OCI-LY1 (cell line): ENCODE measurements at regions not wholly inside any gene's neighbourhood (a gene's known extent, or its start where the extent isn't known, plus 50 kb on each side); places are given as distances from the start of the nearest gene placed in this dataset.
"Not testable (repeated sequence)": the region's sequence is repeated elsewhere in the genome, so short reads cannot be mapped to it uniquely, and the experiment has no call there.

ENCODE experiments used
- EZH2 ChIP-seq: fragments of 200-600 bp; sonication (generic), shearing (Covaris generic); IDR thresholded peaks from 2 replicates; pipeline ENCODE4 v1.8.0; 2017; ENCODE audit warnings: borderline replicate concordance, mixed run types, mild to moderate bottlenecking, antibody characterized with exemption, low read length, moderate library complexity, mixed read lengths
- TF ChIP-seq, protein P1 (sequence below): fragments of 200-600 bp; sonication (generic), shearing (Covaris generic); IDR thresholded peaks from 2 replicates; pipeline ENCODE4 v1.5.1; 2017; ENCODE audit warnings: mild to moderate bottlenecking, antibody characterized with exemption, low read length, moderate library complexity, mixed read lengths

DNA sequence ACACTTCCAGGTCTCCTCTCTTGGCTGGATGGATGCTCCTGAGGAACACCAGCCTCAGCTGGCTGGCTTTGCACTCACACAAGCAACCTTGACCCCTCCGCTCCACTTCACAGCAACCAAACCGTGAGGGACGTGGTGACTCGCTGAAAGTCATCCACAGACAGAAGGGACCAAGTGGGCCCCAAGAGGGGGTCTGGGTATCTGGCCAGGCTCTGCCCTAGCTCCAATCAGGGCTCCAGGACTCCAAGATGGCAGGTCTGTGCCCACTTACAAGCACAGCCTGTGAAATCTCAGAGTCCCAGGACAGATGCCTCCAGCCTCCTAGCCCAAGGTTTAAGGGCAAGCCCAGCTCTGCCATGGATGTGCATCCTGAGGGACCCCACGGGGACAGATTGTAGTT is 74.2 kb downstream of the KCNJ18 start:
- TF ChIP-seq, protein P1, sequence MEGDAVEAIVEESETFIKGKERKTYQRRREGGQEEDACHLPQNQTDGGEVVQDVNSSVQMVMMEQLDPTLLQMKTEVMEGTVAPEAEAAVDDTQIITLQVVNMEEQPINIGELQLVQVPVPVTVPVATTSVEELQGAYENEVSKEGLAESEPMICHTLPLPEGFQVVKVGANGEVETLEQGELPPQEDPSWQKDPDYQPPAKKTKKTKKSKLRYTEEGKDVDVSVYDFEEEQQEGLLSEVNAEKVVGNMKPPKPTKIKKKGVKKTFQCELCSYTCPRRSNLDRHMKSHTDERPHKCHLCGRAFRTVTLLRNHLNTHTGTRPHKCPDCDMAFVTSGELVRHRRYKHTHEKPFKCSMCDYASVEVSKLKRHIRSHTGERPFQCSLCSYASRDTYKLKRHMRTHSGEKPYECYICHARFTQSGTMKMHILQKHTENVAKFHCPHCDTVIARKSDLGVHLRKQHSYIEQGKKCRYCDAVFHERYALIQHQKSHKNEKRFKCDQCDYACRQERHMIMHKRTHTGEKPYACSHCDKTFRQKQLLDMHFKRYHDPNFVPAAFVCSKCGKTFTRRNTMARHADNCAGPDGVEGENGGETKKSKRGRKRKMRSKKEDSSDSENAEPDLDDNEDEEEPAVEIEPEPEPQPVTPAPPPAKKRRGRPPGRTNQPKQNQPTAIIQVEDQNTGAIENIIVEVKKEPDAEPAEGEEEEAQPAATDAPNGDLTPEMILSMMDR: not testable (repeated sequence)
- TF ChIP-seq EZH2: not testable (repeated sequence)
